HuH-7.5 (cell line): ENCODE measurements at regions not wholly inside any gene's neighbourhood (a gene's known extent, or its start where the extent isn't known, plus 50 kb on each side); places are given as distances from the start of the nearest gene placed in this dataset.
"Not testable (repeated sequence)": the region's sequence is repeated elsewhere in the genome, so short reads cannot be mapped to it uniquely, and the experiment has no call there.

Experiments used
- DNase-seq: peaks from one replicate; pipeline ENCODE4 v3.0.0; 2011; ENCODE audit warnings: low spot score

DNA sequence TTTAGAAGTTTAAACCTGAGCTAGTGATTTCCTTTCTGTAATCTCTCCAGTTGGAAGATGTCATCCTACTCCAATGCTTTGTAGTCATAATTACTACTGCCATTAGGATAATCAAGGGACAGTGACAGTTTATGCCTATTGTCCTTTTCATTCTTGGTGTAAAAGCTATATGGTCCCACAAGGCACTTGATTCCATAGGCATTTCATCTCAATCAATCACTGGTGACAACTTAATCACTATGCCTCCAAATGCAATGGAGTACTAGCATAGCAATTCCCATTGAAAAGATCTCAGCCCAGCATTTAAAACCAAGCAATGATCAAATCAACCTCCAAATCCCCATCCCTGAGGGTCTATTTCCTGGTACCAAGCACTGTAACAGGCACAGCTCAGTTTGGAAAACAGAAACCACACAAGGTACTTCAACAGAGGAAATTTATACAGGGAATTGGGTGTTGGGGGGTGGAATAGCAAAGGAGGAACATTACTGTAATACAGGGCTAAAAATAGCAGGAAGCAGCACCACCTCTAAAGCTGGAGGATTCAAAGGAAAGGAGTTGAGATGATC, 51.0 kb downstream of the FHIP2A start:
- DNase-seq: no peak

DNA sequence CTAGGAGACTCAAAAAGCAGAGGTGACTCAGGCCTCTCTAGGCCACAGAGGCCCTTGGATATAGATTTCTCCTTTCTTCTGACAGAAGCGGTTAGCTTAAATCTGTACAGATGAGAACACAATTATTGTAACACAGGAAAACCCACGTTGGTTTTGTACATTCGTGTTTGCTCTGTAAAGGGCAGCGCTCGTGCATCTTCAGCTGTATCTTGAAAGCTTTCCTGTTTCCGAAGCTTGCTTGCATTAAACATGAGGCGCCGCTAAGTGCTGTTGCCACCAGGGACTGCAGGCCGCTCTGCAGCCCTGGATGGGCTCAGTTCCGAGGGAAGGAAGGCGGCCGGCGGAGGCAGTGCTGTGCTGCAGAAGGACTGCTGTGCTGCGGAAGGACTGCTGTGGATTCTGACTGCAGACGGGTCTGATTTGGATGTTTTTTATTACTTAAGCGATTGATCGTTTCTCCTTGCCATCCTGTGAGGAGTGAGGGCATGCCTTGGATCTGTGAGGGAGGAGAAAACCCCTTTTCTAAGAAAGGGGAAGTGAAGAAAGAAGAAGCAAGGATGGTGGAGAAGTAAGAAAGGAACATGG, 53.3 kb downstream of the FHIP2A start:
- no peak for DNase-seq

DNA sequence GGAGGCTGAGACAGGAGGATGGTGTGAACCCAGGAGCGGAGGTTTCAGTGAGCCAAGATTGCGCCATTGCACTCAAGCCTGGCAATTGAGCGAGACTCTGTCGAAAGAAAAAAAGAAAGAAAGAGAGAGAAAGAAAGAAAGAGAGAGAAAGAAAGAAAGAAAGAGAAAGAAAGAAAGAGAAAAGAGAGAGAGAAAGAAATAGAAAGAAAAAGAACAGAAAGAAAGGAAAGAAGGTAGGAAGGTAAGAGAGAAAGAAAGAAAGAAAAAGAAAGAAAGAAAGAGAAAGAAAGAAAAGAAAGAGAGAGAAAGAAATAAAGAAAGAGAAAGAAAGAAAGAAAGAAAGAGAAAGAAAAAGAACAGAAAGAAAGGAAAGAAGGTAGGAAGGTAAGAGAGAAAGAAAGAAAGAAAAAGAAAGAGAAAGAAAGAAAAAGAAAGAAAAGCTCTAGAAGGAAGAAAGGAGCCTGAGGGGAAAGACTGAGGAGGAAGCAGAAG, 54.1 kb downstream of the FHIP2A start:
- not testable (repeated sequence) for DNase-seq

DNA sequence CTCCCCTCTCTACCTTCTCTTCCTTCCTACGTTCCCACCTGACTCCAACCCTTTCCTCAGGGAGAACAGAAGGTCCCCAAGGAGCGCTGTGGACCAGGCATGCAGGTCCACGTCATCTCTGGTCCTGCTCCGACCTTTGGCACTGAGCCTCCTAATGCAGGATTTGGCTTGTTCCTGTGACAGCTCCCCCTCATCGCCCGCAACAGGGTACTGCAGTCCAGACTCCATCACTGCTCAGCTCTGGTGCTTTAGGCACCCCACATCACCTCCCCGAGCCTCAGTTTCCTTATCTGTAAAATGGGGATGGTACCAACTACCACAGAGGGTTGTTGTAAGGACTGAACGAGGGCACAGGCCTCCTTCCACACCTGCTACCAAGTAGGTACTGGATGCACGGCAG, 54.6 kb downstream of the FHIP2A start:
- DNase-seq: no peak

DNA sequence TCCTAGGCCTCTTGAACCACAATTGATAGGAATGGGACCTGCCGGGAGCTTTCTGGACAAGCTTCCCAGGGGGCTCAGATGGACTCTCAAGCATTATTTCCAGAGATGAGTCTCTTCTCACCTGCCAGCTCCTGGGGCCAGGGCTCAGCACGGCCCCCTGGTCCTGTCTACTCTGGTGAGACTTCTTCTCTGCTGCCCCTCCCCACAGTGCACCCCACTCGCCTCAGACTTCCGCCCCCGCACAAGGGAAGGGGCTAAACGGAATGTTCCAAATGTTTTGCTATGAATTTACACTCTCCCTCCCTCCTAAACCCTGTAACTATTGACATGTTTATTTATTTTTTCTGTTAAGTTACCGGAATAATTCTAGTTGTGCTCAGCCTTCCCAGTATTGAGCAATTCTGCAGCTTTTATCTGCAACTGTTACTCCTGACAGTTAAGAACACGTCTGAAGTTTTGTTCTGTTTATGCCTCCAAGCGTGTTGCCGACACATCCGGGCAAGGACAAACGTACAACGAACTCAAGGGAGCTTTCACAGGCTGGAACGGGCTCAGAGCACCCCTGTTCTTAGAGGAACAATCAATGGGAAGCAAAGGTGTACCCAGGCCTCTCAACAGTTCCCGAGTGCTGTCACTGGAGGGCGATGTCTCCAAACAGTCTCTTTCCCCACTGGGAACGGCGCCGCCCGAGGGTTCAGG, 55.2 kb downstream of the FHIP2A start:
- peak; percentile 49 for DNase-seq

DNA sequence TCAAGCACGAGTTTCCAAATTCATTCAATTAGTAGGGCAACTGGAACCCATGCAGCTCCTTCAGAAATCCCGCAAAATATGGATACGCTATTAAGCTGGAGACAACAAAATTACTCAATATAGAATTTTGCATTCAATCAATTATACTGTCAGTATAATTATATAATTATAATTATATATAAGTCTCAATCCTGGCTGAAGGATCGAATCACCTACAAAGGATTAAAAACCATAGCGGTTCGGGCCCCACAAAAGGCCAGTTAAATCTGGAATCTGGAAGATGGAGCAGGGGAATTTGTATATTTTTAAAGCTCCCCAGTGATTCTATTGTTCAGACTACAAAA, 55.7 kb downstream of the FHIP2A start:
- DNase-seq: no peak

DNA sequence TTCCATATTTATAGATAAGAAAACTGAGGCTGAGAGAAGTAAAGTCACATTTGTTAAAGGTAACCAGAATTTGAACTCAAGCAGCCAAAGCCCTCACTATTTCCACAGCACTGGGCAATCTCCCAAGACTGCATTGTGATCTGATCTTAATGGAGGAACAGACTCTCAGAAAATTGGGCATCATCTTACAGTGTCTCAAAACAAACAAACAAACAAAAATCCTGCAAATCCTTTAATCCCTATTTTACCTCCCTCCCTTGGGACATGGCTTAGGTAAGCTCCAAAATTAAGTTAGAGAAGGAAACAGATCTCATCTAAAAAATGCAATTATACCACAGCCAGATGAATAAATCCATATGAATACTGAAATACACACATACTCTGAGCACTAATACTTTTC, 57.5 kb downstream of the FHIP2A start:
- no peak for DNase-seq

DNA sequence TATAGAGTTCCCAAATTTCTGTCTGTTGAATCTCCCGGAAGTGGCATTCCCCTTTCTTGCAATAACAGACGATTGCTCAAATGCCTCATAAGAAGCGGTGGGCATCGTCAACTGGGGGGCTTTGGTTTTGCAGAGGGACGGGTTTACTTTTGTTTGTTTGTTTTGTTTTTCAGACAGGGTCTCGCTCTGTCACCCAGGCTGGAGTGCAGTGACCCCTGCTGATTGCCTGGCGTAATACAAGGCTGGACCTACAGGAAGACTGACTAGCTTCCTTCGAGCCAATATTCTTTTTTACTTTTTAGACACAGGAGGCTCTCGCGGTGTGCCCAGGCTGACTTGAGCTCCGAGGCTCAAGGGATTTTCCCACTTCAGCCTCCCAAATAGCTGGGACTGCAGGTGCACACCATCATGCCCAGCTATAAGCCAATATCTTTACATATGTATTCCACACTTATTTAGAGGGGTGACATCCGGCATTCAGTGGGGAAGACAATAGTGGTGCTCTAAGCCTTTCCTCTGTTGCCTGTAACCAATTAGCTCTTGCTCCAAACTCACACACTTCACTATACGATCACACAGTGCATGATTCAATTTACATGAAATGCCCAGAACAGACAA, 58.1 kb downstream of the FHIP2A start:
- DNase-seq: no peak

DNA sequence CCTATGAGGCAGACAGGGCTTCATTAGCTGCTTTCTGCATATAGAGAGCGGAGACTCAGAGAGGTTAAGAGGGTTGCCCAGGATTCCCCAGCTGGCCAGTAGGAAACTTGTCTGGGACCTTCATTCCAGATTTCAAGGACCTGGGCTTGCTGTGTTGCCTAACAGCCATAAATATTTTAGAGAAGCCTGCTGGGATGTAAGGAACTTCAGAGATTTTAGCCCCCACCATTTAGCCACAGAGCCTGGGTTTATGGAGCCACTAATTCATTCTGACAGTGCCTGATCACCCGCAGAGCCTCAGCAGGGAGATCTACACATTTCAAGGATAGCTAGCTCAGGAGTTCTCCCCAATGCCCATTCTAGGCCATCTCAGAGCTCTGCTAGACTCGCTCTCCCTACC, 56.6 kb upstream of the TRUB1 start:
- no peak for DNase-seq

DNA sequence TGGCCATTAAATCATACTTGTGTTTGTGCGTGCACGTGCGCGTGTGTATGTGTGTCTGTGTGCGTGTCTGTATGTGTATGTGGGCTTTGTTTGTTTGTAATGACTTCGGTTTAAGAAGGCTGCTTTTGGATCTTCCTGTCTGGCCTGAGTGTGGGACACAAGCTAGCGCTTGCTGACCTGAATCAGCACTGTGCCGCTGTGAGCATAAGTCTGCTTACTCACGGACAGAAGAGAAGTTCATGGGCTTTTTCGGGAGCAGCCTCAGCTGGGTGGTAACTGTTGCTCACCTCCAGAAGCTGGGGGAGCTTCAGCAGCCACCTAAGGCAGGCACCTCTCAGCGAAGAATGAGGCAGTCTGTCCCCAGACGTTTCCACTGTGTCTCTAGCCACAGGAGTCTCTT, 56.1 kb upstream of the TRUB1 start:
- no peak for DNase-seq

DNA sequence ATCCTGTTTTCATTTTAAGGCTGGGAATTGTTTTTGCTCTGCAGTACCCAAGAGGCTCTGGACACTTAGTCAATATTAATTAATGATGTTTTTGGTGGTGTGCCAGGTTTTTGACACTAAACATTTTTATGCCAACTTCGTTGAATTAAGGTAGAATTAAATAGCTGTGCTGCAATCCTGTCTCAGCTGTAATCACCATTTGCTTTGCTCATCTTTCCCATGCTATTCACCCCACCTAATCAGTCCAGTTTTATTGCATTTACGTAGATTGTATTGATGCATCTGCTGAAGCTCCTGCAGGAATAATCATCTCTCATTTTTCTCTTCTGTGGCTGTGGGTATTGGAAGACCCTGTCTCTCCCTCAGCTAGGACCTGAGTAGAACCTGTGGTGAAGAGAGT, 52.6 kb upstream of the TRUB1 start:
- no peak for DNase-seq
